PC-9 (cell line): ENCODE measurements at regions not wholly inside any gene's neighbourhood (a gene's known extent, or its start where the extent isn't known, plus 50 kb on each side); places are given as distances from the start of the nearest gene placed in this dataset.

Experiments used
- BruUV-seq: library from RNA; stranded (reverse); fragments of 400-500 nt; replicated peaks from 2 replicates; lab custom pipeline; 2021; lab: Mats Ljungman, UMichigan
- CTCF ChIA-PET: fragments of 300-600 bp; sonication (Branson Sonifier 250); formaldehyde crosslinking; loops from one replicate; lab custom pipeline; 2022; ENCODE audit warnings: antibody characterized with exemption; lab: Charles Lee
- POLR2A ChIA-PET: fragments of 300-600 bp; sonication (Branson Sonifier 250); formaldehyde crosslinking; loops from one replicate; lab custom pipeline; 2022; ENCODE audit warnings: antibody characterized with exemption; ENCODE audit not compliant: unreplicated experiment; lab: Charles Lee
- DNase-seq, 2 experiments: peaks; one replicate each; pipeline versions ENCODE4 v3.0.0 to v3.0.0-alpha.2; 2015 to 2022; ENCODE audit warnings: mixed read lengths in 1 of 2
- H2AFZ ChIP-seq: fragments of 200-600 bp; sonication (generic); 2 replicates; pipeline ENCODE4 v1.8.1; 2017; ENCODE audit warnings: antibody characterized with exemption
- H3F3A ChIP-seq: fragments of 200-600 bp; sonication (generic); 2 replicates; pipeline ENCODE4 v1.8.1; 2017; ENCODE audit warnings: antibody characterized with exemption, mild to moderate bottlenecking, low read depth; ENCODE audit not compliant: insufficient read depth
- H3K27ac ChIP-seq: fragments of 200-600 bp; sonication (generic); 2 replicates; pipeline ENCODE4 v1.6.1; 2016; ENCODE audit warnings: mixed run types
- H3K27me3 ChIP-seq: fragments of 200-600 bp; sonication (generic); 2 replicates; pipeline ENCODE4 v1.6.1; 2016; ENCODE audit warnings: low read depth, mixed run types; ENCODE audit not compliant: insufficient read depth
- H3K36me3 ChIP-seq: fragments of 200-600 bp; sonication (generic); 2 replicates; pipeline ENCODE4 v1.6.1; 2016; ENCODE audit warnings: low read depth, mixed run types
- H3K4me1 ChIP-seq: fragments of 200-600 bp; sonication (generic); replicated peaks from 2 replicates; pipeline ENCODE4 v1.6.1; 2016; ENCODE audit warnings: mixed run types; ENCODE audit not compliant: insufficient read depth
- H3K4me2 ChIP-seq: fragments of 200-600 bp; sonication (generic); 2 replicates; pipeline ENCODE4 v1.6.1; 2017; ENCODE audit warnings: mixed run types
- H3K4me3 ChIP-seq: fragments of 200-600 bp; sonication (generic); 2 replicates; pipeline ENCODE4 v1.6.1; 2016; ENCODE audit warnings: mixed run types
- H3K79me2 ChIP-seq: fragments of 200-600 bp; sonication (generic); 2 replicates; pipeline ENCODE4 v1.6.1; 2017; ENCODE audit warnings: low read depth, mixed run types
- H3K9me2 ChIP-seq: fragments of 200-600 bp; sonication (generic); 2 replicates; pipeline ENCODE4 v1.8.1; 2017; ENCODE audit warnings: mild to moderate bottlenecking; ENCODE audit not compliant: insufficient read depth
- H3K9me3 ChIP-seq: fragments of 200-600 bp; sonication (generic); 2 replicates; pipeline ENCODE4 v1.8.1; 2016; ENCODE audit warnings: low read depth; ENCODE audit not compliant: insufficient read depth
- H4K20me1 ChIP-seq: fragments of 200-600 bp; sonication (generic); 2 replicates; pipeline ENCODE4 v1.8.1; 2017; ENCODE audit not compliant: insufficient read depth
- EZH2 ChIP-seq: fragments of 200-600 bp; sonication (generic); IDR thresholded peaks from 2 replicates; pipeline ENCODE4 v1.8.0; 2017; ENCODE audit warnings: antibody characterized with exemption, low read depth
- intact Hi-C: fragments of 100-400 bp; cut with micrococcal nuclease; formaldehyde crosslinking; loops from one replicate; pipeline ENCODE4 v1.10.0; 2022; ENCODE audit not compliant: unreplicated experiment
- TF ChIP-seq, protein P1 (sequence below): fragments of 200-600 bp; sonication (generic); conservative IDR thresholded peaks from 2 replicates; pipeline ENCODE4 v1.6.1; 2017; ENCODE audit warnings: mixed run types, antibody characterized with exemption, mild to moderate bottlenecking, moderate library complexity

DNA sequence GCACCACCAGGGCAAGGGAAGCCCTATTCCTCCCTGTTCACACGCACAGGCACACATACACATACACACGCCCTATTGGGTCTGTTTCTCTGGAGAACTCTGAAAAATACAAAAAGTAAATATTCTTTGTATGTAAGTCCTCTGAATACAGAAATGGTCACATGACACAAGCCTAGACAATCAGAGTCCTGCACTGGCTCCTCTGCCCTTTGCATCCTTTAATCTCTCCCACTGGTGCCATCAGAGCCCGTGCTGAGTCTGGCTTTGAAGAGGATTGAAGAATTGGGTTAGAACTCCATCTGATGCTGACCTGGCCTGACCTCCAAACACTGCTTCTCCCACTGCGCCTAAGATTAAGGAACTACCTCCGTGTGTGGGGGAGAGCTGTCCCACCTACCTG lies 273.2 kb upstream of the TBX3 start:
- Histone ChIP-seq H3K4me2 (no peak overlapping the region), H3F3A (no peaks in the 10 kb centered on the region), H3K36me3 (no peaks in the 10 kb centered on the region), H3K9me3 (no peaks in the 10 kb centered on the region), H3K4me1 (no peaks in the 10 kb centered on the region), H3K79me2 (no peaks in the 10 kb centered on the region), H3K27me3 (no peaks in the 10 kb centered on the region), H2AFZ (no peak overlapping the region), H3K4me3 (no peak overlapping the region), H3K27ac (no peak overlapping the region), H4K20me1 (no peaks in the 10 kb centered on the region), H3K9me2 (no peaks in the 10 kb centered on the region; the same call in 1 of the 2 replicates)
- no peak for DNase-seq
- TF ChIP-seq EZH2: no peak
- TF ChIP-seq, protein P1, sequence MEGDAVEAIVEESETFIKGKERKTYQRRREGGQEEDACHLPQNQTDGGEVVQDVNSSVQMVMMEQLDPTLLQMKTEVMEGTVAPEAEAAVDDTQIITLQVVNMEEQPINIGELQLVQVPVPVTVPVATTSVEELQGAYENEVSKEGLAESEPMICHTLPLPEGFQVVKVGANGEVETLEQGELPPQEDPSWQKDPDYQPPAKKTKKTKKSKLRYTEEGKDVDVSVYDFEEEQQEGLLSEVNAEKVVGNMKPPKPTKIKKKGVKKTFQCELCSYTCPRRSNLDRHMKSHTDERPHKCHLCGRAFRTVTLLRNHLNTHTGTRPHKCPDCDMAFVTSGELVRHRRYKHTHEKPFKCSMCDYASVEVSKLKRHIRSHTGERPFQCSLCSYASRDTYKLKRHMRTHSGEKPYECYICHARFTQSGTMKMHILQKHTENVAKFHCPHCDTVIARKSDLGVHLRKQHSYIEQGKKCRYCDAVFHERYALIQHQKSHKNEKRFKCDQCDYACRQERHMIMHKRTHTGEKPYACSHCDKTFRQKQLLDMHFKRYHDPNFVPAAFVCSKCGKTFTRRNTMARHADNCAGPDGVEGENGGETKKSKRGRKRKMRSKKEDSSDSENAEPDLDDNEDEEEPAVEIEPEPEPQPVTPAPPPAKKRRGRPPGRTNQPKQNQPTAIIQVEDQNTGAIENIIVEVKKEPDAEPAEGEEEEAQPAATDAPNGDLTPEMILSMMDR: no peak
- intact Hi-C loops: no loop called here
- BruUV-seq: no TSS peak
- CTCF ChIA-PET: no interaction called here
- POLR2A ChIA-PET: no interaction called here

DNA sequence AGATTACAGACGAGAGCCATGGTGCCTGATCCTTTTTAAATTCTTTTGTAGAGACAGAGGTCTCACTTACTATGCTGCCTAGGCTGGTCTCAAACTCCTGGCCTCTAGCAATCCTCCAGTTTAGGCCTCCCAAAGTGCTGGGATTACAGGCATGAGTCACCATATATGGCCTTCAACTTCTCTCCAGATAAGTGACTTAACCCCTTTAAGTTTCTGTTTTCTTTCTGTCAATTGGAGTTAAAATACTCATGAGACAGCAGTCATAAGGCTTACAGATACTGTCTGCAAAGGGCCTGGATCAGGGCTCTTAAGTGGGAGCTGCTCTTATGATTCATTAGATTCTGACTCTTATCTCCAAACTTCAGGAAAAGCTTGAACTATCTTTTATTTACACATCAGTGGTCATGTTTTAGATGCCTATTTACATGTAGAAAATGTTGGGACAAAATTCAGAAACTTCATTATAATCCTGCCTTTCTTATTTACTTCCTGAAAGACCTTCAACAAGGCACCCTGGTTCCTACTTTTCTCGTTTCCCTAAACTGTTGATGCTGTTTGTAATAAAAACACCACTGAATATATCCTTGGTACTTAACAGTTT lies 271.5 kb upstream of the TBX3 start:
- Histone ChIP-seq H3K4me2 (no peak overlapping the region), H3K9me3 (no peaks in the 10 kb centered on the region), H3K79me2 (no peaks in the 10 kb centered on the region), H3K4me1 (no peaks in the 10 kb centered on the region), H3K27me3 (no peaks in the 10 kb centered on the region), H2AFZ (no peak overlapping the region), H3K9me2 (no peaks in the 10 kb centered on the region; the same call in 1 of the 2 replicates), H4K20me1 (no peaks in the 10 kb centered on the region), H3F3A (no peaks in the 10 kb centered on the region), H3K4me3 (no peak overlapping the region), H3K36me3 (no peaks in the 10 kb centered on the region), H3K27ac (no peak overlapping the region)
- TF ChIP-seq EZH2: no peak
- TF ChIP-seq, protein P1: no peak
- ChIA-PET POLR2A (no interaction called here), CTCF (interaction anchor here (0.7 kb wide), 1 partner anchor 303 kb away, joined by 5 read pairs; no protein-coding TSS in a partner anchor)
- DNase-seq: no peak
- no TSS peak for BruUV-seq
- intact Hi-C loops: no loop called here

- POLR2A ChIA-PET: no interaction called here
- no peak for DNase-seq
Measured at GRCh38 chr12:114954511-114955055, 270.6 kb upstream of the TBX3 start.

More at GRCh38 chr12:114954511-114955055, 270.6 kb upstream of the TBX3 start:
- Histone ChIP-seq H3K9me3 (no peaks in the 10 kb centered on the region), H3K4me2 (no peak overlapping the region), H3K9me2 (no peaks in the 10 kb centered on the region; the same call in 1 of the 2 replicates), H3K79me2 (no peaks in the 10 kb centered on the region), H3K36me3 (no peaks in the 10 kb centered on the region), H3K27me3 (no peaks in the 10 kb centered on the region), H3K4me1 (no peaks in the 10 kb centered on the region), H4K20me1 (no peaks in the 10 kb centered on the region), H2AFZ (no peak overlapping the region), H3F3A (no peaks in the 10 kb centered on the region), H3K4me3 (no peak overlapping the region), H3K27ac (no peak overlapping the region)
- no TSS peak for BruUV-seq
- intact Hi-C loops: no loop called here
- CTCF ChIA-PET: no interaction called here
- no peak for TF ChIP-seq EZH2
- TF ChIP-seq, protein P1: no peak
